Erythroblast (primary cell): ENCODE measurements at regions not wholly inside any gene's neighbourhood (a gene's known extent, or its start where the extent isn't known, plus 50 kb on each side); places are given as distances from the start of the nearest gene placed in this dataset.

Source experiments
- GATA1 ChIP-seq: IDR thresholded peaks from 2 replicates; pipeline ENCODE4 v1.6.1; 2011; ENCODE audit warnings: low read depth, mild to moderate bottlenecking, control low read depth, low read length, moderate library complexity
- POLR2A ChIP-seq: IDR thresholded peaks from 2 replicates; pipeline ENCODE4 v1.6.1; 2011; ENCODE audit warnings: mild to moderate bottlenecking, low read length

GRCh38 chr2:387980-388421 is 100.1 kb upstream of the ALKAL2 start:
- TF ChIP-seq POLR2A (no peak), GATA1 (no peak)
